ENCODE measurements at regions not wholly inside any gene's neighbourhood (a gene's known extent, or its start where the extent isn't known, plus 50 kb on each side); places are given as distances from the start of the nearest gene placed in this dataset.

- DNase-seq (ENCODE audit: low spot score), result no peak
Measured at GRCh38 chr6:66848244-66848953, 1141.4 kb upstream of the EYS start.

- DNase-seq (ENCODE audit: low spot score), result peak; percentile 98
Measured at GRCh38 chr6:66838764-66839163, 1131.7 kb upstream of the EYS start.

- DNase-seq (ENCODE audit: low spot score), result no peak
Measured at GRCh38 chr6:66825539-66825938, 1118.5 kb upstream of the EYS start.

GRCh38 chr6:66814156-66814555, 1107.1 kb upstream of the EYS start:
- DNase-seq (ENCODE audit: low spot score), result no peak

- DNase-seq (ENCODE audit: low spot score), result no peak
Measured at GRCh38 chr6:66808771-66809170, 1101.7 kb upstream of the EYS start.

GRCh38 chr6:66796987-66797386, 1090.0 kb upstream of the EYS start:
- DNase-seq (ENCODE audit: low spot score), result no peak

GRCh38 chr6:66788579-66788978, 1081.6 kb upstream of the EYS start:
- DNase-seq (ENCODE audit: low spot score), result no peak

- peak; percentile 18 for DNase-seq (ENCODE audit: low spot score)
Measured at GRCh38 chr6:66772800-66773199, 1065.8 kb upstream of the EYS start.

- no peak for DNase-seq (ENCODE audit: low spot score)
Measured at GRCh38 chr6:66771626-66772025, 1064.6 kb upstream of the EYS start.

GRCh38 chr6:66751630-66752029, 1044.6 kb upstream of the EYS start:
- DNase-seq (ENCODE audit: low spot score), result no peak

- no peak for DNase-seq (ENCODE audit: low spot score)
Measured at GRCh38 chr6:66740346-66740745, 1033.3 kb upstream of the EYS start.

- DNase-seq (ENCODE audit: low spot score), result peak; percentile 66
Measured at GRCh38 chr6:66735106-66735890, 1028.3 kb upstream of the EYS start.

GRCh38 chr6:66731310-66731709, 1024.3 kb upstream of the EYS start:
- DNase-seq (ENCODE audit: low spot score), result no peak

- no peak for DNase-seq (ENCODE audit: low spot score)
Measured at GRCh38 chr6:66725670-66726069, 1018.6 kb upstream of the EYS start.

GRCh38 chr6:66717801-66718200, 1010.8 kb upstream of the EYS start:
- no peak for DNase-seq (ENCODE audit: low spot score)

- DNase-seq (ENCODE audit: low spot score), result no peak
Measured at GRCh38 chr6:66699385-66699784, 992.4 kb upstream of the EYS start.

GRCh38 chr6:66689608-66690007, 982.6 kb upstream of the EYS start:
- no peak for DNase-seq (ENCODE audit: low spot score)

- DNase-seq (ENCODE audit: low spot score), result no peak
Measured at GRCh38 chr6:66687611-66688140, 980.6 kb upstream of the EYS start.

- no peak for DNase-seq (ENCODE audit: low spot score)
Measured at GRCh38 chr6:66675906-66676305, 968.9 kb upstream of the EYS start.

- no peak for DNase-seq (ENCODE audit: low spot score)
Measured at GRCh38 chr6:66664112-66664511, 957.1 kb upstream of the EYS start.

GRCh38 chr6:66662721-66663507, 955.9 kb upstream of the EYS start:
- no peak for DNase-seq (ENCODE audit: low spot score)

- peak; percentile 58 for DNase-seq (ENCODE audit: low spot score)
Measured at GRCh38 chr6:66662196-66662595, 955.2 kb upstream of the EYS start.

Measured in H4 (cell line).